ENCODE measurements at regions not wholly inside any gene's neighbourhood (a gene's known extent, or its start where the extent isn't known, plus 50 kb on each side); places are given as distances from the start of the nearest gene placed in this dataset.

- Histone ChIP-seq H3K4me1 (replicated peaks) (no peaks in the 10 kb centered on the region), H3K4me3 (no peak overlapping the region), H3K27ac (no peak overlapping the region), H3K36me3 (no peaks in the 10 kb centered on the region), H3K27me3 (replicated peaks; ENCODE audit: insufficient read depth) (no peaks in the 10 kb centered on the region), H3K9me3 (no peaks in the 10 kb centered on the region)
- no peak for TF ChIP-seq POLR2A (IDR thresholded peaks at IDR 0.05)
- TF ChIP-seq CTCF (IDR thresholded peaks at IDR 0.05): no peak
- no peak for TF ChIP-seq POLR2AphosphoS5 (IDR thresholded peaks at IDR 0.05)
- DNase-seq (ENCODE audit: low spot score): no peak
- intact Hi-C loops (cut with DNase I): no loop called here
Measured at GRCh38 chr4:100882661-100883060, 364.8 kb upstream of the EMCN start.

- 89% methylated on average over 1 of the region's 1 CpG for WGBS
- H3K4me1 ChIP-seq (replicated peaks): no peaks in the 10 kb centered on the region
- TF ChIP-seq CTCF (IDR thresholded peaks at IDR 0.05) (no peak), POLR2A (IDR thresholded peaks at IDR 0.05) (no peak), POLR2AphosphoS5 (IDR thresholded peaks at IDR 0.05) (no peak)
- intact Hi-C loops (cut with DNase I): no loop called here
- no peak for DNase-seq (ENCODE audit: low spot score)
- H3K4me3 ChIP-seq: no peak overlapping the region
- H3K36me3 ChIP-seq: no peaks in the 10 kb centered on the region
- H3K9me3 ChIP-seq: no peaks in the 10 kb centered on the region
- H3K27me3 ChIP-seq (replicated peaks; ENCODE audit: insufficient read depth): no peaks in the 10 kb centered on the region
- no peak overlapping the region for H3K27ac ChIP-seq
Measured at GRCh38 chr4:100881283-100881682, 363.5 kb upstream of the EMCN start.

GRCh38 chr4:100880011-100880410, 362.2 kb upstream of the EMCN start:
- Histone ChIP-seq H3K4me3 (no peak overlapping the region), H3K4me1 (replicated peaks) (no peaks in the 10 kb centered on the region), H3K36me3 (no peaks in the 10 kb centered on the region), H3K9me3 (no peaks in the 10 kb centered on the region), H3K27ac (no peak overlapping the region), H3K27me3 (replicated peaks; ENCODE audit: insufficient read depth) (no peaks in the 10 kb centered on the region)
- WGBS: 100% methylated on average over 1 of the region's 1 CpG
- no peak for DNase-seq (ENCODE audit: low spot score)
- TF ChIP-seq POLR2A (IDR thresholded peaks at IDR 0.05): no peak
- no peak for TF ChIP-seq CTCF (IDR thresholded peaks at IDR 0.05)
- no peak for TF ChIP-seq POLR2AphosphoS5 (IDR thresholded peaks at IDR 0.05)
- intact Hi-C loops (cut with DNase I): no loop called here

- Histone ChIP-seq H3K4me3 (no peak overlapping the region), H3K27me3 (replicated peaks; ENCODE audit: insufficient read depth) (no peaks in the 10 kb centered on the region), H3K9me3 (no peaks in the 10 kb centered on the region), H3K27ac (no peak overlapping the region), H3K36me3 (no peaks in the 10 kb centered on the region), H3K4me1 (replicated peaks) (no peaks in the 10 kb centered on the region)
- WGBS: 92% methylated on average over 1 of the region's 1 CpG
- no peak for DNase-seq (ENCODE audit: low spot score)
- intact Hi-C loops (cut with DNase I): no loop called here
- TF ChIP-seq CTCF (IDR thresholded peaks at IDR 0.05): no peak
- TF ChIP-seq POLR2A (IDR thresholded peaks at IDR 0.05): no peak
- no peak for TF ChIP-seq POLR2AphosphoS5 (IDR thresholded peaks at IDR 0.05)
Measured at GRCh38 chr4:100879471-100879870, 361.6 kb upstream of the EMCN start.

GRCh38 chr4:100876546-100876945, 358.7 kb upstream of the EMCN start:
- TF ChIP-seq POLR2AphosphoS5 (IDR thresholded peaks at IDR 0.05): no peak
- no peak for TF ChIP-seq POLR2A (IDR thresholded peaks at IDR 0.05)
- no peak for TF ChIP-seq CTCF (IDR thresholded peaks at IDR 0.05)
- no peak overlapping the region for H3K4me3 ChIP-seq
- intact Hi-C loops (cut with DNase I): no loop called here
- H3K4me1 ChIP-seq (replicated peaks): no peaks in the 10 kb centered on the region
- H3K36me3 ChIP-seq: no peaks in the 10 kb centered on the region
- DNase-seq (ENCODE audit: low spot score): no peak
- no peaks in the 10 kb centered on the region for H3K9me3 ChIP-seq
- H3K27ac ChIP-seq: no peak overlapping the region
- no peaks in the 10 kb centered on the region for H3K27me3 ChIP-seq (replicated peaks; ENCODE audit: insufficient read depth)

Data from prostate gland (tissue), 2 donors.